ENCODE measurements at regions not wholly inside any gene's neighbourhood (a gene's known extent, or its start where the extent isn't known, plus 50 kb on each side); places are given as distances from the start of the nearest gene placed in this dataset.
"Not testable (repeated sequence)": the region's sequence is repeated elsewhere in the genome, so short reads cannot be mapped to it uniquely, and the experiment has no call there.

GRCh38 chr13:78137404-78138142 is 218.9 kb upstream of the EDNRB start:
- no peak for DNase-seq

- no peak for DNase-seq
Measured at GRCh38 chr13:78136966-78137365, 218.3 kb upstream of the EDNRB start.

- DNase-seq, result no peak
Measured at GRCh38 chr13:78133511-78133910, 214.9 kb upstream of the EDNRB start.

- DNase-seq, result no peak
Measured at GRCh38 chr13:78131811-78132210, 213.2 kb upstream of the EDNRB start.

GRCh38 chr13:78131346-78131745 is 212.7 kb upstream of the EDNRB start:
- no peak for DNase-seq

- no peak for DNase-seq
Measured at GRCh38 chr13:78129823-78130222, 211.2 kb upstream of the EDNRB start.

GRCh38 chr13:78129359-78129758 is 210.7 kb upstream of the EDNRB start:
- DNase-seq, result no peak

GRCh38 chr13:78121459-78122348 is 203.1 kb upstream of the EDNRB start:
- peak; percentile 23 to 33 for DNase-seq

- no peak for DNase-seq
Measured at GRCh38 chr13:78121001-78121400, 202.4 kb upstream of the EDNRB start.

- not testable (repeated sequence) for DNase-seq
Measured at GRCh38 chr13:78120144-78120543, 201.5 kb upstream of the EDNRB start.

- not testable (repeated sequence) for DNase-seq
Measured at GRCh38 chr13:78117070-78117469, 198.4 kb upstream of the EDNRB start.

- DNase-seq, result no peak
Measured at GRCh38 chr13:78105656-78106055, 187.0 kb upstream of the EDNRB start.

- no peak for DNase-seq
Measured at GRCh38 chr13:78103936-78104335, 185.3 kb upstream of the EDNRB start.

GRCh38 chr13:78102741-78103140 is 184.1 kb upstream of the EDNRB start:
- no peak for DNase-seq

- no peak for DNase-seq
Measured at GRCh38 chr13:78102121-78102677, 183.6 kb upstream of the EDNRB start.

GRCh38 chr13:78100486-78100885 is 181.9 kb upstream of the EDNRB start:
- DNase-seq, result no peak

- no peak for DNase-seq
Measured at GRCh38 chr13:78098249-78098648, 179.6 kb upstream of the EDNRB start.

- no peak for DNase-seq
Measured at GRCh38 chr13:78096221-78096620, 177.6 kb upstream of the EDNRB start.

- DNase-seq, result no peak
Measured at GRCh38 chr13:78087966-78088678, 169.5 kb upstream of the EDNRB start.

- DNase-seq, result no peak
Measured at GRCh38 chr13:78085434-78086225, 167.0 kb upstream of the EDNRB start.

- DNase-seq, result no peak
Measured at GRCh38 chr13:78084401-78084800, 165.8 kb upstream of the EDNRB start.

GRCh38 chr13:78078168-78078567 is 159.5 kb upstream of the EDNRB start:
- no peak for DNase-seq

All from stimulated activated CD4-positive, alpha-beta T cell treated with anti-CD3 and anti-CD28 coated beads, Interleukin-2, amount 100 ng/mL, for 24 hours (primary cell).